Activated CD8-positive, alpha-beta memory T cell treated with anti-CD3 and anti-CD28 coated beads, Interleukin-2, amount 50 U/mL, for 48 hours (primary cell): ENCODE measurements at regions not wholly inside any gene's neighbourhood (a gene's known extent, or its start where the extent isn't known, plus 50 kb on each side); places are given as distances from the start of the nearest gene placed in this dataset.

Source experiments
- DNase-seq: peaks from one replicate; pipeline ENCODE4 v3.0.0-alpha.2; 2020

- DNase-seq, result no peak
Measured at GRCh38 chr10:78250313-78251015, 216.8 kb downstream of the RPS24 start.

- no peak for DNase-seq
Measured at GRCh38 chr10:78251016-78251385, 217.3 kb downstream of the RPS24 start.

- DNase-seq, result no peak
Measured at GRCh38 chr10:78252286-78252685, 218.6 kb downstream of the RPS24 start.

- DNase-seq, result no peak
Measured at GRCh38 chr10:78253063-78253853, 219.6 kb downstream of the RPS24 start.

- no peak for DNase-seq
Measured at GRCh38 chr10:78254013-78254412, 220.3 kb downstream of the RPS24 start.

GRCh38 chr10:78255214-78255613, 221.6 kb downstream of the RPS24 start:
- DNase-seq, result no peak

- no peak for DNase-seq
Measured at GRCh38 chr10:78255796-78256638, 222.4 kb downstream of the RPS24 start.

GRCh38 chr10:78258323-78259030, 224.8 kb downstream of the RPS24 start:
- DNase-seq, result no peak

- no peak for DNase-seq
Measured at GRCh38 chr10:78259391-78259790, 225.7 kb downstream of the RPS24 start.

GRCh38 chr10:78260141-78260540, 226.5 kb downstream of the RPS24 start:
- DNase-seq, result no peak

- no peak for DNase-seq
Measured at GRCh38 chr10:78260680-78261079, 227.0 kb downstream of the RPS24 start.

- DNase-seq, result no peak
Measured at GRCh38 chr10:78261291-78261690, 227.6 kb downstream of the RPS24 start.

- no peak for DNase-seq
Measured at GRCh38 chr10:78262860-78263259, 229.2 kb downstream of the RPS24 start.

GRCh38 chr10:78263521-78263988, 229.9 kb downstream of the RPS24 start:
- no peak for DNase-seq

- no peak for DNase-seq
Measured at GRCh38 chr10:78264361-78264760, 230.7 kb downstream of the RPS24 start.

- DNase-seq, result no peak
Measured at GRCh38 chr10:78266741-78267469, 233.2 kb downstream of the RPS24 start.

GRCh38 chr10:78267598-78267997, 233.9 kb downstream of the RPS24 start:
- no peak for DNase-seq

GRCh38 chr10:78269060-78269459, 235.4 kb downstream of the RPS24 start:
- DNase-seq, result no peak

GRCh38 chr10:78272329-78272728, 238.7 kb downstream of the RPS24 start:
- DNase-seq, result no peak

- DNase-seq, result no peak
Measured at GRCh38 chr10:78274491-78274890, 240.8 kb downstream of the RPS24 start.

- DNase-seq, result no peak
Measured at GRCh38 chr10:78276139-78276538, 242.5 kb downstream of the RPS24 start.
